Mesendoderm (in vitro differentiated cells): ENCODE measurements at regions not wholly inside any gene's neighbourhood (a gene's known extent, or its start where the extent isn't known, plus 50 kb on each side); places are given as distances from the start of the nearest gene placed in this dataset.

ENCODE experiments used
- DNase-seq: peaks from one replicate; pipeline ENCODE4 v3.0.0; 2013
- H2AK5ac ChIP-seq: 2 replicates; pipeline ENCODE4 v1.6.1; 2013; ENCODE audit warnings: low read length, inconsistent platforms
- H2BK120ac ChIP-seq: 2 replicates; pipeline ENCODE4 v1.6.1; 2013; ENCODE audit warnings: low read depth, mild to moderate bottlenecking, low read length, moderate library complexity, mixed read lengths
- H2BK15ac ChIP-seq: replicated peaks from 2 replicates; pipeline ENCODE4 v1.6.1; 2013; ENCODE audit warnings: low read depth, mild to moderate bottlenecking, moderate library complexity
- H2BK5ac ChIP-seq: 2 replicates; pipeline ENCODE4 v1.6.1; 2013; ENCODE audit warnings: low read length, inconsistent platforms
- H3K18ac ChIP-seq: 2 replicates; pipeline ENCODE4 v1.6.1; 2013; ENCODE audit warnings: mild to moderate bottlenecking, low read length, mixed read lengths
- H3K23ac ChIP-seq: one replicate; pipeline ENCODE4 v1.6.1; 2013; ENCODE audit warnings: low read length
- H3K27ac ChIP-seq: 2 replicates; pipeline ENCODE4 v1.5.1; 2013; ENCODE audit warnings: low read depth, mild to moderate bottlenecking, inconsistent platforms, low read length, moderate library complexity
- H3K27me3 ChIP-seq: 2 replicates; pipeline ENCODE4 v1.6.1; 2013; ENCODE audit warnings: low read length, control low read depth, mild to moderate bottlenecking, inconsistent platforms; ENCODE audit not compliant: insufficient read depth, poor library complexity
- H3K36me3 ChIP-seq: 2 replicates; pipeline ENCODE4 v1.6.1; 2013; ENCODE audit warnings: low read length, inconsistent platforms; ENCODE audit not compliant: control insufficient read depth, insufficient read depth
- H3K4ac ChIP-seq: one replicate; pipeline ENCODE4 v1.6.1; 2013; ENCODE audit warnings: low read depth, mild to moderate bottlenecking, low read length, moderate library complexity
- H3K4me1 ChIP-seq: 2 replicates; pipeline ENCODE4 v1.6.1; 2013; ENCODE audit warnings: low read depth, low read length, inconsistent platforms; ENCODE audit not compliant: control insufficient read depth
- H3K4me2 ChIP-seq: 2 replicates; pipeline ENCODE4 v1.6.1; 2013; ENCODE audit warnings: low read length
- H3K4me3 ChIP-seq: 2 replicates; pipeline ENCODE4 v1.5.1; 2013; ENCODE audit warnings: mild to moderate bottlenecking, low read length
- H3K56ac ChIP-seq: one replicate; pipeline ENCODE4 v1.6.1; 2013; ENCODE audit warnings: low read length
- H3K79me1 ChIP-seq: 2 replicates; pipeline ENCODE4 v1.6.1; 2013; ENCODE audit warnings: low read length, inconsistent platforms
- H3K79me2 ChIP-seq: 2 replicates; pipeline ENCODE4 v1.6.1; 2013; ENCODE audit warnings: mild to moderate bottlenecking, low read length; ENCODE audit not compliant: control insufficient read depth, insufficient read depth
- H3K9ac ChIP-seq: 2 replicates; pipeline ENCODE4 v1.6.1; 2013; ENCODE audit warnings: low read length, inconsistent platforms
- H4K5ac ChIP-seq: one replicate; pipeline ENCODE4 v1.6.1; 2013; ENCODE audit warnings: low read length
- H4K8ac ChIP-seq: one replicate; pipeline ENCODE4 v1.6.1; 2013; ENCODE audit warnings: low read depth, mild to moderate bottlenecking, control low read depth, low read length, moderate library complexity
- WGBS: extraction: QIAGEN DNeasy Blood & Tissue Kit; methylation state at CpG from one replicate; pipeline ENCODE4 v1.1.7; 2013; ENCODE audit warnings: low lambda C conversion rate, missing lambda C conversion rate; ENCODE audit not compliant: insufficient coverage; ENCODE audit errors: extremely low coverage; 5-methylcytosine and 5-hydroxymethylcytosine counted together

GRCh38 chr1:104933846-104934245 lies 1184.1 kb downstream of the AMY1C start:
- Histone ChIP-seq H2BK120ac (no peak overlapping the region), H3K4me1 (no peaks in the 10 kb centered on the region), H3K27ac (no peak overlapping the region), H3K4me3 (no peak overlapping the region), H3K23ac (no peak overlapping the region), H3K79me2 (no peaks in the 10 kb centered on the region), H3K9ac (no peak overlapping the region), H4K8ac (no peak overlapping the region), H2BK15ac (no peak overlapping the region), H3K79me1 (no peaks in the 10 kb centered on the region), H4K5ac (no peak overlapping the region), H3K4me2 (no peak overlapping the region), H3K56ac (no peak overlapping the region), H3K4ac (no peak overlapping the region), H3K36me3 (no peaks in the 10 kb centered on the region), H3K27me3 (no peaks in the 10 kb centered on the region), H2AK5ac (no peak overlapping the region), H3K18ac (no peak overlapping the region), H2BK5ac (no peak overlapping the region)
- WGBS = no CpG with 5 or more reads among the region's 9 CpGs
- DNase-seq = peak; percentile 2

GRCh38 chr1:104945406-104945805 lies 1195.7 kb downstream of the AMY1C start:
- Histone ChIP-seq H3K79me1 (no peaks in the 10 kb centered on the region), H3K9ac (no peak overlapping the region), H3K79me2 (no peaks in the 10 kb centered on the region), H2BK5ac (no peak overlapping the region), H3K4me3 (no peak overlapping the region), H2BK15ac (no peak overlapping the region), H3K4me1 (no peaks in the 10 kb centered on the region), H3K23ac (no peak overlapping the region), H3K27me3 (no peaks in the 10 kb centered on the region), H2BK120ac (no peak overlapping the region), H3K4me2 (no peak overlapping the region), H3K36me3 (no peaks in the 10 kb centered on the region), H2AK5ac (no peak overlapping the region), H4K5ac (no peak overlapping the region), H4K8ac (no peak overlapping the region), H3K27ac (no peak overlapping the region), H3K56ac (no peak overlapping the region), H3K4ac (no peak overlapping the region), H3K18ac (no peak overlapping the region)
- no peak for DNase-seq
- WGBS = no CpG with 5 or more reads among the region's 2 CpGs

- H2BK15ac ChIP-seq = no peak overlapping the region
- DNase-seq = no peak
- H2BK5ac ChIP-seq = no peak overlapping the region
- H3K23ac ChIP-seq = no peak overlapping the region
- H3K79me2 ChIP-seq = no peaks in the 10 kb centered on the region
- WGBS = no CpG with 5 or more reads among the region's 4 CpGs
- H3K9ac ChIP-seq = no peak overlapping the region
- H3K4ac ChIP-seq = no peak overlapping the region
- H4K5ac ChIP-seq = no peak overlapping the region
- no peaks in the 10 kb centered on the region for H3K36me3 ChIP-seq
- no peak overlapping the region for H3K56ac ChIP-seq
- H3K27ac ChIP-seq = no peak overlapping the region
- H3K18ac ChIP-seq = no peak overlapping the region
- H4K8ac ChIP-seq = no peak overlapping the region
- no peak overlapping the region for H2BK120ac ChIP-seq
- no peak overlapping the region for H2AK5ac ChIP-seq
- H3K4me2 ChIP-seq = no peak overlapping the region
- H3K27me3 ChIP-seq = no peaks in the 10 kb centered on the region
- H3K4me3 ChIP-seq = no peak overlapping the region
- no peaks in the 10 kb centered on the region for H3K4me1 ChIP-seq
- no peaks in the 10 kb centered on the region for H3K79me1 ChIP-seq
These were observed 1197.0 kb downstream of the AMY1C start for GRCh38 chr1:104946558-104947210.

GRCh38 chr1:104953555-104953954 lies 1203.9 kb downstream of the AMY1C start:
- Histone ChIP-seq H4K5ac (no peak overlapping the region), H3K4me2 (no peak overlapping the region), H2BK15ac (no peak overlapping the region), H2BK120ac (no peak overlapping the region), H3K79me2 (no peaks in the 10 kb centered on the region), H2AK5ac (no peak overlapping the region), H3K36me3 (no peaks in the 10 kb centered on the region), H3K4me1 (no peaks in the 10 kb centered on the region), H3K79me1 (no peaks in the 10 kb centered on the region), H2BK5ac (no peak overlapping the region), H4K8ac (no peak overlapping the region), H3K9ac (no peak overlapping the region), H3K23ac (no peak overlapping the region), H3K27me3 (no peaks in the 10 kb centered on the region), H3K27ac (no peak overlapping the region), H3K18ac (no peak overlapping the region), H3K4me3 (no peak overlapping the region), H3K4ac (no peak overlapping the region), H3K56ac (no peak overlapping the region)
- no peak for DNase-seq
- no CpG with 5 or more reads among the region's 3 CpGs for WGBS

- Histone ChIP-seq H3K79me2 (no peaks in the 10 kb centered on the region), H2BK5ac (no peak overlapping the region), H4K5ac (no peak overlapping the region), H3K4ac (no peak overlapping the region), H3K56ac (no peak overlapping the region), H4K8ac (no peak overlapping the region), H3K23ac (no peak overlapping the region), H3K27ac (no peak overlapping the region), H3K4me3 (no peak overlapping the region), H2BK120ac (no peak overlapping the region), H3K27me3 (no peaks in the 10 kb centered on the region), H3K9ac (no peak overlapping the region), H2AK5ac (no peak overlapping the region), H3K4me2 (no peak overlapping the region), H3K36me3 (no peaks in the 10 kb centered on the region), H3K18ac (no peak overlapping the region), H3K79me1 (no peaks in the 10 kb centered on the region), H3K4me1 (no peaks in the 10 kb centered on the region), H2BK15ac (no peak overlapping the region)
- no CpG with 5 or more reads among the region's 2 CpGs for WGBS
- DNase-seq = no peak
These were observed 1223.8 kb downstream of the AMY1C start for GRCh38 chr1:104973516-104973915.

- Histone ChIP-seq H4K8ac (no peak overlapping the region), H3K4me3 (no peak overlapping the region), H2BK120ac (no peak overlapping the region), H3K23ac (no peak overlapping the region), H2AK5ac (no peak overlapping the region), H2BK15ac (no peak overlapping the region), H3K4me2 (no peak overlapping the region), H3K27me3 (no peaks in the 10 kb centered on the region), H3K79me1 (no peaks in the 10 kb centered on the region), H4K5ac (no peak overlapping the region), H3K4me1 (no peaks in the 10 kb centered on the region), H3K4ac (no peak overlapping the region), H3K56ac (no peak overlapping the region), H3K27ac (no peak overlapping the region), H3K9ac (no peak overlapping the region), H2BK5ac (no peak overlapping the region), H3K18ac (no peak overlapping the region), H3K79me2 (no peaks in the 10 kb centered on the region), H3K36me3 (no peaks in the 10 kb centered on the region)
- WGBS = no CpG with 5 or more reads among the region's 1 CpG
- no peak for DNase-seq
These were observed 1230.0 kb downstream of the AMY1C start for GRCh38 chr1:104979651-104980050.
